Fibroblast of the aortic adventitia (primary cell): ENCODE measurements at regions not wholly inside any gene's neighbourhood (a gene's known extent, or its start where the extent isn't known, plus 50 kb on each side); places are given as distances from the start of the nearest gene placed in this dataset.

Experiments used
- DNase-seq: peaks from one replicate; pipeline ENCODE4 v3.0.0-alpha.2; 2010; ENCODE audit warnings: low read depth
- H3K4me3 ChIP-seq: 2 replicates; pipeline ENCODE4 v1.5.1; 2011; ENCODE audit warnings: low read depth, mild to moderate bottlenecking, control low read depth, low read length, moderate library complexity
- TF ChIP-seq, protein P1 (sequence below): IDR thresholded peaks from 2 replicates; pipeline ENCODE4 v1.5.1; 2011; ENCODE audit warnings: mild to moderate bottlenecking, low read length, control low read depth, inconsistent platforms; ENCODE audit not compliant: insufficient read depth

- TF ChIP-seq, protein P1, sequence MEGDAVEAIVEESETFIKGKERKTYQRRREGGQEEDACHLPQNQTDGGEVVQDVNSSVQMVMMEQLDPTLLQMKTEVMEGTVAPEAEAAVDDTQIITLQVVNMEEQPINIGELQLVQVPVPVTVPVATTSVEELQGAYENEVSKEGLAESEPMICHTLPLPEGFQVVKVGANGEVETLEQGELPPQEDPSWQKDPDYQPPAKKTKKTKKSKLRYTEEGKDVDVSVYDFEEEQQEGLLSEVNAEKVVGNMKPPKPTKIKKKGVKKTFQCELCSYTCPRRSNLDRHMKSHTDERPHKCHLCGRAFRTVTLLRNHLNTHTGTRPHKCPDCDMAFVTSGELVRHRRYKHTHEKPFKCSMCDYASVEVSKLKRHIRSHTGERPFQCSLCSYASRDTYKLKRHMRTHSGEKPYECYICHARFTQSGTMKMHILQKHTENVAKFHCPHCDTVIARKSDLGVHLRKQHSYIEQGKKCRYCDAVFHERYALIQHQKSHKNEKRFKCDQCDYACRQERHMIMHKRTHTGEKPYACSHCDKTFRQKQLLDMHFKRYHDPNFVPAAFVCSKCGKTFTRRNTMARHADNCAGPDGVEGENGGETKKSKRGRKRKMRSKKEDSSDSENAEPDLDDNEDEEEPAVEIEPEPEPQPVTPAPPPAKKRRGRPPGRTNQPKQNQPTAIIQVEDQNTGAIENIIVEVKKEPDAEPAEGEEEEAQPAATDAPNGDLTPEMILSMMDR, result no peak
- no peak for DNase-seq
- H3K4me3 ChIP-seq, result no peak overlapping the region
Measured at GRCh38 chr16:73197598-73197997, 149.7 kb upstream of the ZFHX3 start.

- H3K4me3 ChIP-seq, result no peak overlapping the region
- peak; percentile 77 for DNase-seq
- TF ChIP-seq, protein P1, result peak; percentile 69
Measured at GRCh38 chr16:73196670-73197069, 148.7 kb upstream of the ZFHX3 start.

DNA sequence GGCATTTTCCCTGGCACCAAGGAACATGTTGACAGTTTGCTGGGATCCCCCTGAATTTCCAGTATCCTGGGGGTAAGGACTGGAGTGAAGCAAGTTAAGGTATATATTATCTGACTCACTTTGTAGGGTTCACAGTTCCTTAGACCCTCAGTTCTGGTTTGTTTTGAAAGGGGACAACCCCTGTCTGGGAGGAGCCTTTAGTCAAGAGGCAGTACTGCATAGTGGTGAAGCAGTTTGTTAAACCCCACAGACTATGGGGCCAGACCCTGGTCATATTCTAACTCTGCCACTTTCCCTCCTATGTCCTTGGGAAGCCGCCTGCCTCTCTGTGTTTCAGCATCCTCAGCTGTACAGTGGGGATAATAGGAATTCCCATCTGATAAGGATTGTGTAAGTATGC, 145.5 kb upstream of the ZFHX3 start:
- TF ChIP-seq, protein P1, result no peak
- no peak for DNase-seq
- H3K4me3 ChIP-seq, result no peak overlapping the region

DNA sequence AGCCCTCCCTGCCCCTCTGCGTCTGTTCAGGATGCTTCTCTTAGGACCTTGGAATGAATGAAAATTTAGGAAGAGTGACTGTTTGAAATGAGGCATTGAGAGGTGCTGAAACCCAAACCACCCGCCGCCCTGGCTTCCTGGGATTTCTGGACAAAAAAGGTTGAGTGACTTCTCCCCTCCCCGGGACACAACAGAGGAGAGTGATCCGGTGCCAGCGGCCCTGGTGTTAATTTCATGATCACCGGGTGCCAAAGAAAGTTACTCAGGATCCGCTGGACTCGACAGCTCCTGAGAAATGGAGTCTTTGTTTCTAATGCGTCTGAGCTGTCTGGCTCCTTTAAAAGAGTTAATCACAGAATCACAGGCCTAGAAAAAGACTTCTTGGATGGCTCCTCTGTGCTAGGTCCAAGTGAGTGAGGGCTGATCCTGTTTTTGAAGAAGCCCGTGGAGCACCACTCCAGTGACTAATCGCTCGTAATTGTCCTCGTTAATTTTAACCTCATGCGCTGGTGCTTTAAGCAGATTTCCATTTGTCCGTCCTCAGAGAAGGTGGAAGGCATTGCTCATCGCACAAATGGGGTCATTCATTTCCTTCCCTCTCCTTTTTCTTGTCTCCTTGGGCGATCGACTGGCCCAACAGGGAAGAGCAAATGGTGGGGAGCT, 144.4 kb upstream of the ZFHX3 start:
- H3K4me3 ChIP-seq, result no peak overlapping the region
- TF ChIP-seq, protein P1, result no peak
- peak; percentile 80 for DNase-seq

- H3K4me3 ChIP-seq, result no peak overlapping the region
- TF ChIP-seq, protein P1, result no peak
- no peak for DNase-seq
Measured at GRCh38 chr16:73191660-73192046, 143.7 kb upstream of the ZFHX3 start.

DNA sequence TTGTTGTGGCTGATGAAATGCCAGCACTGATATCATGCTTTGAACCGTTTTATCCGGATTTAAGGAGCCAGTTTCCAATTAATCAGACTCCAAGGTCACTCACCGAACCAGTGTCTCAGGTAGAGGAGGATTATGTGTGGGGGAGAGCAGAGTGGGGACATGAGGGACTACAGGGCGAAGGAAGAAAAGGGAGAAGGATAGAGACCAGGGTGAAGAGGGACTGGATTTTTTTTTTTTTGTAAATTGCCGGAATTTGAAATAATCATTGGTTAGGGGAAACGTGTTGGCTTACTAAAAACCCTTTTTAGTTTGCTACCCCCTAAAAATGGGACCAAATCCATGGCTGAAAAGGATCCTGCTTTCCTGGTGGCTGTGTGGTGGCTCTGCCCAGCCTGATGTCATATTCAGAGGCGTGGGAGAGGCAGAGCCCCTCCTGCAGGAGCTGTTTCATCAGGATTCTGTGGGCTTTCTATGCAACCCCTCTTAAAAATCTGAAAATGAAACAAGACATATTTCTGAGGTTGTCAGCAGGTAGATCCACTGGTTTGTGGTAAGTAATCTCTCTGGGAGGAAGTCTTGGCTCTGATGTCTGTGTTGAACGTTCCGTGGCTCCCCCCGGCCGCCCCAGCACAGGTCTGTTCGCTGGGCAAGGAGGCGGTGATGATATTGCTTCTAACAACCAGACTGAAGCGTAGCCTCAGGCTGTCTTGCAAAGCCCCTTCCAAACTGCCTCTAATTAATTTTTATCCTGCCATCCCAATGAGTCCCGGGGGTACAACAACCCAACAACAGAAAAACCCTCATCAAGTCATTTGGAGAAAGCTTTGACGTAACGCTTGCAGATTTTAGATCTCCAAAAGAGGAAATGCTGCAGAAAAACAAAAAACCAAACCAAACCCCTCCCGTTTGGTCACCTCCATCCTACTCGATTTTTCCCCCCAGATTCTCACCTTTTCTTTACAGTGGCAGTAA, 143.0 kb upstream of the ZFHX3 start:
- no peak for DNase-seq
- TF ChIP-seq, protein P1, result no peak
- no peak overlapping the region for H3K4me3 ChIP-seq
